ENCODE measurements at regions not wholly inside any gene's neighbourhood (a gene's known extent, or its start where the extent isn't known, plus 50 kb on each side); places are given as distances from the start of the nearest gene placed in this dataset.

DNA sequence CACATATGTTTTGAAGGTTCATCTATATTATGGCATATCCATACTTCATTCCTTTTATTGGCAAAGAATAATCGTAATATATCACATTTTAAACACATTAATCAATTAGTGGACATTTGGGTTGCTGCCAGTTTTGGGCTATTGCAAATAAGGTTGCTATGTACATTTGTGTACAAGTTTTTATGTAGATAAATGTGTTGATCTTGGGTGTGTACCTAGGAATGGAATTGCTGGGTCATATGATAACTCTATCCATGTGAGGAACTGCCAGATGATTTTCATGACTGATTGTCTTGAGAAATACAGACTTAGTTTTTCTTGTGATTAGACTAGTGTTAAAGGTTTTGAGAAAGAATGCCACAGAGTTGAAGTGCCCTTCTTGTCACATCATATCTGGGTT lies 99.2 kb upstream of the RAB40AL start:
- TF ChIP-seq, protein P1, sequence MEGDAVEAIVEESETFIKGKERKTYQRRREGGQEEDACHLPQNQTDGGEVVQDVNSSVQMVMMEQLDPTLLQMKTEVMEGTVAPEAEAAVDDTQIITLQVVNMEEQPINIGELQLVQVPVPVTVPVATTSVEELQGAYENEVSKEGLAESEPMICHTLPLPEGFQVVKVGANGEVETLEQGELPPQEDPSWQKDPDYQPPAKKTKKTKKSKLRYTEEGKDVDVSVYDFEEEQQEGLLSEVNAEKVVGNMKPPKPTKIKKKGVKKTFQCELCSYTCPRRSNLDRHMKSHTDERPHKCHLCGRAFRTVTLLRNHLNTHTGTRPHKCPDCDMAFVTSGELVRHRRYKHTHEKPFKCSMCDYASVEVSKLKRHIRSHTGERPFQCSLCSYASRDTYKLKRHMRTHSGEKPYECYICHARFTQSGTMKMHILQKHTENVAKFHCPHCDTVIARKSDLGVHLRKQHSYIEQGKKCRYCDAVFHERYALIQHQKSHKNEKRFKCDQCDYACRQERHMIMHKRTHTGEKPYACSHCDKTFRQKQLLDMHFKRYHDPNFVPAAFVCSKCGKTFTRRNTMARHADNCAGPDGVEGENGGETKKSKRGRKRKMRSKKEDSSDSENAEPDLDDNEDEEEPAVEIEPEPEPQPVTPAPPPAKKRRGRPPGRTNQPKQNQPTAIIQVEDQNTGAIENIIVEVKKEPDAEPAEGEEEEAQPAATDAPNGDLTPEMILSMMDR (IDR thresholded peaks at IDR 0.05; ENCODE audit: insufficient read depth, low read depth, low read length, missing control alignments) = no peak
- H3K4me3 ChIP-seq (ENCODE audit: low read depth, low read length) = no peak overlapping the region
- no peak for DNase-seq (ENCODE audit: low read depth)

DNA sequence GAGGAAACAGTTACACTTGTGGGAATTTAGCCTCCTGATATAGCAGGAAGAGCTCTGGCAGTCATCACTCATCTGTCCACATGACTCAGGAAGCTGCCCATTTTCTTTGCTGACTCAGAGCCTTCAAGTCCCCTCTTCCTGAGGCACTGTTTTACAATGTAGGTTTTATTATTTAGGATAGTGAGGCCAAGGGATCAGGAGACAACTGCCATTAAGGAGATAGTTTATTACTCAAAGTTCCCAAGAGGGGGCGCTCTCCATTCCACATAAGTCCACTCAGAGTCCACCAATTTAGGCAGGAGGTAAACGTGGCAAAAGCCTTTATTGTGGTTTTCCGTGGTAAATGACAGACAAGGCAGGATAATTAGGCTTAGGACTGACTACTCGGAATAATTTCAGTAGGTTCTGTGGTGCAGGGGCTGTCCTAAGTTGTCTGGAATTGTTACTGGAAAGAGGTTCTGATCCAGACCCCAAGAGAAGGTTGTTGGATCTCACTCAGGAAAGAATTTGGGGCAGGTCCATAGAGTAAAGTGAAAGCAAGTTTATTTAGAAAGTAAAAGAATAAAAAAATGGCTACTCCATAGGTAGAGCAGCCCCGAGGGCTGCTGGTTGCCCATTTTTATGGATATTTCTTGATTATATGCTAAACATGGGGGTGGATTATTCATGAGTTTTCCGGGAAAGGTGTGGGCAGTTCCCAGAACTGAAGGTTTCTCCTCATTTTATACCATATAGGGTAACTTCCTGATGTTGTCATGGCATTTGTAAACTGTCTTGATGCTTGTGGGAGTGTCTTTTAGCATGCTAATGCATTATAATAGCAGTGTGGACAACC lies 96.0 kb upstream of the RAB40AL start:
- DNase-seq (ENCODE audit: low read depth) = peak; percentile 22
- TF ChIP-seq, protein P1 (IDR thresholded peaks at IDR 0.05; ENCODE audit: insufficient read depth, low read depth, low read length, missing control alignments) = no peak
- H3K4me3 ChIP-seq (ENCODE audit: low read depth, low read length) = no peak overlapping the region

DNA sequence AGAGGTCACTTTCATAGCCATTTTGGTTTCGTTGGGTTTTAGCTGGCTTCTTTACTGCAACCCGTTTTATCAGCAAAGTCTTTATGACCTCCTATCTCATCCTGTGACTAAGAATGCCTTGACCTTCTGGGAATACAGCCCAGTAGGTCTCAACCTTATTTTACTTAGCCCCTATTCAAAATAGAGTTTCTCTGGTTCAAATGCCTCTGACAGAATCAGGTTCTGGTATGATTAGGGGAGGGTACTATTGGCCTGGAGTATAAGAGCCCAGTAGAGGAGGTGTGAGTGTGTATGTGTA lies 95.4 kb upstream of the RAB40AL start:
- TF ChIP-seq, protein P1 (IDR thresholded peaks at IDR 0.05; ENCODE audit: insufficient read depth, low read depth, low read length, missing control alignments) = no peak
- no peak for DNase-seq (ENCODE audit: low read depth)
- H3K4me3 ChIP-seq (ENCODE audit: low read depth, low read length) = no peak overlapping the region

- no peak for DNase-seq (ENCODE audit: low read depth)
- H3K4me3 ChIP-seq (ENCODE audit: low read depth, low read length) = no peak overlapping the region
- TF ChIP-seq, protein P1 (IDR thresholded peaks at IDR 0.05; ENCODE audit: insufficient read depth, low read depth, low read length, missing control alignments) = no peak
Observed at GRCh38 chrX:102845020-102845419, 92.1 kb upstream of the RAB40AL start.

GRCh38 chrX:102846544-102847236 lies 90.4 kb upstream of the RAB40AL start:
- TF ChIP-seq, protein P1 (IDR thresholded peaks at IDR 0.05; ENCODE audit: insufficient read depth, low read depth, low read length, missing control alignments) = no peak
- DNase-seq (ENCODE audit: low read depth) = no peak

GRCh38 chrX:102847362-102847761 lies 89.7 kb upstream of the RAB40AL start:
- DNase-seq (ENCODE audit: low read depth) = no peak
- TF ChIP-seq, protein P1 (IDR thresholded peaks at IDR 0.05; ENCODE audit: insufficient read depth, low read depth, low read length, missing control alignments) = no peak
- no peak overlapping the region for H3K4me3 ChIP-seq (ENCODE audit: low read depth, low read length)

More at GRCh38 chrX:102846544-102847236, 90.4 kb upstream of the RAB40AL start:
- H3K4me3 ChIP-seq (ENCODE audit: low read depth, low read length) = no peak overlapping the region

Measured in GM12865 (cell line).